Loucy (cell line): ENCODE measurements at regions not wholly inside any gene's neighbourhood (a gene's known extent, or its start where the extent isn't known, plus 50 kb on each side); places are given as distances from the start of the nearest gene placed in this dataset.

Experiments
- H2AFZ ChIP-seq: fragments of 200-600 bp; sonication (generic); 2 replicates; pipeline ENCODE4 v1.6.0; 2016; ENCODE audit warnings: antibody characterized with exemption, mild to moderate bottlenecking, low read length, moderate library complexity
- H3F3A ChIP-seq: fragments of 200-600 bp; 2 replicates; pipeline ENCODE4 v1.6.0; 2016; ENCODE audit warnings: antibody characterized with exemption, low read depth, mild to moderate bottlenecking
- H3K27me3 ChIP-seq: fragments of 200-600 bp; sonication (generic); 2 replicates; pipeline ENCODE4 v1.6.1; 2014; ENCODE audit warnings: low read length, mild to moderate bottlenecking; ENCODE audit not compliant: insufficient read depth, poor library complexity, severe bottlenecking
- H3K36me3 ChIP-seq: fragments of 200-600 bp; sonication (generic); 2 replicates; pipeline ENCODE4 v1.6.1; 2016; ENCODE audit warnings: low read length; ENCODE audit not compliant: insufficient read depth
- H3K4me1 ChIP-seq: fragments of 200-600 bp; sonication (generic); 2 replicates; pipeline ENCODE4 v1.5.1; 2014; ENCODE audit warnings: low read length, mild to moderate bottlenecking; ENCODE audit not compliant: insufficient read depth, poor library complexity, severe bottlenecking
- H3K4me2 ChIP-seq: fragments of 200-600 bp; sonication (generic); 2 replicates; pipeline ENCODE4 v1.6.0; 2014; ENCODE audit warnings: antibody characterized with exemption, low read length, low read depth, mild to moderate bottlenecking; ENCODE audit not compliant: poor library complexity, severe bottlenecking
- H3K4me3 ChIP-seq: fragments of 200-600 bp; sonication (generic); 2 replicates; pipeline ENCODE4 v1.5.1; 2014; ENCODE audit warnings: low read length, mild to moderate bottlenecking, mixed read lengths; ENCODE audit not compliant: poor library complexity, severe bottlenecking
- H3K79me2 ChIP-seq: fragments of 200-600 bp; sonication (generic); 2 replicates; pipeline ENCODE4 v1.6.1; 2014; ENCODE audit warnings: low read length; ENCODE audit not compliant: insufficient read depth
- H3K9ac ChIP-seq: fragments of 200-600 bp; sonication (generic); 2 replicates; pipeline ENCODE4 v1.6.0; 2014; ENCODE audit warnings: mild to moderate bottlenecking, low read depth, low read length, moderate library complexity; ENCODE audit not compliant: poor library complexity, severe bottlenecking
- H3K9me2 ChIP-seq: fragments of 200-600 bp; sonication (generic); replicated peaks from 2 replicates; pipeline ENCODE4 v1.6.1; 2016; ENCODE audit warnings: low read depth, low read length, mixed read lengths
- H3K9me3 ChIP-seq: fragments of 200-600 bp; sonication (generic); 2 replicates; pipeline ENCODE4 v1.6.1; 2014; ENCODE audit warnings: mild to moderate bottlenecking, antibody characterized with exemption, low read length, low read depth; ENCODE audit not compliant: insufficient read depth
- H4K20me1 ChIP-seq: fragments of 200-600 bp; sonication (generic); 2 replicates; pipeline ENCODE4 v1.6.0; 2014; ENCODE audit warnings: antibody characterized with exemption, low read length, mild to moderate bottlenecking; ENCODE audit not compliant: insufficient read depth, poor library complexity, severe bottlenecking
- CTCF ChIP-seq: fragments of 200-600 bp; sonication (generic); conservative IDR thresholded peaks from 2 replicates; pipeline ENCODE4 v1.5.1; 2014; ENCODE audit warnings: mild to moderate bottlenecking, antibody characterized with exemption, low read length
- EZH2phosphoT487 ChIP-seq: fragments of 200-600 bp; IDR thresholded peaks from 2 replicates; pipeline ENCODE4 v1.6.1; 2018; ENCODE audit warnings: antibody characterized with exemption, mild to moderate bottlenecking, moderate library complexity, borderline replicate concordance

GRCh38 chr14:26974965-26975364 lies 377.1 kb upstream of the NOVA1 start:
- H3K4me2 ChIP-seq: no peak overlapping the region
- no peaks in the 10 kb centered on the region for H3K9me2 ChIP-seq
- H3K4me1 ChIP-seq: no peaks in the 10 kb centered on the region
- H3K9ac ChIP-seq: no peak overlapping the region
- no peaks in the 10 kb centered on the region for H3K36me3 ChIP-seq
- TF ChIP-seq EZH2phosphoT487 (no peak), CTCF (no peak)
- no peaks in the 10 kb centered on the region for H4K20me1 ChIP-seq
- no peak overlapping the region for H3K4me3 ChIP-seq
- H3K79me2 ChIP-seq: no peaks in the 10 kb centered on the region
- H3K9me3 ChIP-seq: no peaks in the 10 kb centered on the region; the same call in 1 of the 2 replicates
- H3K27me3 ChIP-seq: no peaks in the 10 kb centered on the region
- no peaks in the 10 kb centered on the region for H3F3A ChIP-seq
- H2AFZ ChIP-seq: no peak overlapping the region

- Histone ChIP-seq H3K79me2 (no peaks in the 10 kb centered on the region), H3F3A (no peaks in the 10 kb centered on the region), H4K20me1 (no peaks in the 10 kb centered on the region), H3K9me3 (no peaks in the 10 kb centered on the region), H3K36me3 (no peaks in the 10 kb centered on the region), H3K9me2 (no peaks in the 10 kb centered on the region), H2AFZ (no peak overlapping the region), H3K4me1 (no peaks in the 10 kb centered on the region), H3K4me3 (no peak overlapping the region), H3K27me3 (no peaks in the 10 kb centered on the region), H3K4me2 (no peak overlapping the region), H3K9ac (no peak overlapping the region)
- TF ChIP-seq CTCF (no peak), EZH2phosphoT487 (no peak)
These were observed 384.2 kb upstream of the NOVA1 start for GRCh38 chr14:26982071-26982470.

DNA sequence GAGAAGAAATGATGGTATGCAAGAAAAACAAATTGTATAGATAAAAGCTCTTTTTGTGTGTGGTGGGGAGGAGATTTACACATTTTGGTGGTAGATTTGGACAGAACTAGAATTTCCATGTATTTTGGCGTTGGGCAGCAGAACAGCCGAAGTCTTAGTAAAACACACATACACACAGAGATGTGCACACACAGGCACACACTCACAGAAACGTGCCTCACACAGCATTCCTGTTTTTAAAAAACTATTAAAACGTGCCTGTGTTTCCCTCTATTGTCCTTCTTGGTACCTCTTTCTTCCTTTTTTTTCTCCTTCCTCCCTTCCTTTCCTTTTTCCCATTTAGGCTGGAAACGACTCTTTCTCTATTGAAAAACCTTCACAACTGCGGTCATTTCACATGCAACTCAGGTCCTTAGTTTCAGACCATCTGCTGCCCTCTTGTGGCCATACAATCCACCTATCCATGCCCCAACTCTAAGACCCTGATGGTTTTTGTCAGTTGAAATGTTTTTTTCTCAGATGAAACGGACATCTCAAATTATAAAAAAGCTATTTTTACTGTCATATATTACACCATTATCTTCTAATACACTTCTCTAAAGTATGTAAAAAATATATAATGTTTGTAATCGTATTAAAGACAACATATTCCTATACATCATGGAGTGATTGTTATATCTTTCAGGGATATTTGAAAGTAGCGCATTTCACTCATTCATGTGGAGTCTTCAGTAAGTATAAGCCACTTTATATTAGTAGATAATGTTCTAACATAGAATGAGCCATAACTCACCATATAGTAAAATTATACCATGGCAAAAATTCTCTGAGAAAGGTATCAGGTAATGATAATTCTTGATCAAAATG lies 386.7 kb upstream of the NOVA1 start:
- Histone ChIP-seq H3K79me2 (no peaks in the 10 kb centered on the region), H3K4me3 (no peak overlapping the region), H3K27me3 (no peaks in the 10 kb centered on the region), H3K4me2 (no peak overlapping the region), H2AFZ (no peak overlapping the region), H3K36me3 (no peaks in the 10 kb centered on the region), H3K9me2 (no peaks in the 10 kb centered on the region), H3K4me1 (no peaks in the 10 kb centered on the region), H3K9ac (no peak overlapping the region), H3F3A (no peaks in the 10 kb centered on the region), H4K20me1 (no peaks in the 10 kb centered on the region), H3K9me3 (no peaks in the 10 kb centered on the region)
- TF ChIP-seq EZH2phosphoT487 (no peak), CTCF (peak; percentile 86)
